Stimulated activated CD8-positive, alpha-beta memory T cell treated with anti-CD3 and anti-CD28 coated beads, Interleukin-4, amount 100 ng/mL, for 48 hours (primary cell): ENCODE measurements at regions not wholly inside any gene's neighbourhood (a gene's known extent, or its start where the extent isn't known, plus 50 kb on each side); places are given as distances from the start of the nearest gene placed in this dataset.

Source experiments
- DNase-seq: peaks from one replicate; pipeline ENCODE4 v3.0.0-alpha.2; 2020

- no peak for DNase-seq
These were observed 114.2 kb upstream of the EEA1 start for GRCh38 chr12:93043192-93043876.

DNA sequence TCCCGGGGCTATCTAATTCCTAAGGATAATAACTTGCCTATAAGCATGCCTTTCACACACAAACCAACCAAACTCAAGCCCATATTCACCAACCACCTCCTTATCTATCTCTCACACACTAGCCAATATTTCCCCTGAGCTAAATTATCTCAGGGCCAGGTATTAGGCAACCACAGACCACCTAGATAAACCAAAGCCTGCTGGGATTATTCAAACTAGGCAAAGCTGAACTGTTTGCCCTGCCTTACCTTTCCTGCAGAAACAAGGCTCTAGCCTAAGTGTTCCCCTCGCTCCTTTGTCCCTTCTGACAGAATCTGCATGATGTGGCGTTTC lies 114.7 kb upstream of the EEA1 start:
- no peak for DNase-seq

DNA sequence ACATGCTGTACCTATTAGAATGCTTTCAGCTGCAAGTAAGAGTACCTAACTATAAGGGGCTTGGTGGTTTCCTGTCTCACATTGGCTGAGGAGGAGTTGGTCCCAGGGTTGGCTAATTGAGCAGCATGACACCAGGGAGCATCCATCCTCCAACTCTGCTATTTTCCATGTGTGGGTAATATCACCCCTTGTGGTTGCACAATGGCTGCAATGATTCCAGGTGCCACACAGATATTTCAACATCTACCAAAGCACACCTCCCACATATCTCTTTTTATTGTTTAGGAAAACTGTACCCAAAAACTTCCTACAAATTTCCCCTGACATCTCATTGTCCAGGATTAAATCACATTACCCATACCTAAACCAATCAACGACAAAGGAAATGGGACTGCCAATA lies 118.0 kb upstream of the EEA1 start:
- no peak for DNase-seq

- DNase-seq, result no peak
These were observed 119.6 kb upstream of the EEA1 start for GRCh38 chr12:93048656-93049055.

DNA sequence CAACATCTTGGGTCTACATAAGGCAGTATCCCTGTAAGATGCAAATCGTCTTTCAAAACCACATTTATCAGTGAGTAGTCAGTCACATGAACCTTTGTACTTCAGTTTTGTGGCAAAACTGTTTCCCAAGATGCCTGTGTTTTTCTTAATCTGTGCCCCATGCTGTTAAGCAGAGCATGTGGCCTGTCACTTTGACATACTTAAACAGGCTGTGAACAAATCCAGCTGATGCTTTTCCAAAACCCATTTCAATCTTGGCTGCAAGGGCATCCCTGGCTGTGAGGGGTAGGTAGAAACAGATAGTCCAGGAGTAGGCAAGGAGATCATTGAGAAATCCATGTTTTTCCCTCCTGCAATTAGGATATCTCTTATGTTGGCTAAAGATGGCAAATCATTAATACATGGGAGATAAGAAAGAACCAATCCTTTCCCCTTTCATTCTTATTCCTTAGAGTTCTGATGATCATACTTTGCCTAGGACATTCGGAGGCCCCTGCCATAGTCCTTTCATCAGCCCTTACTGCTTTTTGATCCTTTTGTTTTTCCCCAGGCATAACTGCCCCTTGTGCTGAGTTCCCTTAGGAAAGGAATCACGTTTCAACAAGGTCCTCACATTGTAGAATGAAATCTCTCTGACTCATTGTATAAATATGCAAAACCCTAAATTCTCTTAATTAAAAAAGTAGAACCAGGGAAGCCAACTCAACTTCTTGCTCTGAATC lies 121.1 kb upstream of the EEA1 start:
- DNase-seq, result no peak

GRCh38 chr12:93050748-93051081 lies 121.6 kb upstream of the EEA1 start:
- DNase-seq, result no peak

DNA sequence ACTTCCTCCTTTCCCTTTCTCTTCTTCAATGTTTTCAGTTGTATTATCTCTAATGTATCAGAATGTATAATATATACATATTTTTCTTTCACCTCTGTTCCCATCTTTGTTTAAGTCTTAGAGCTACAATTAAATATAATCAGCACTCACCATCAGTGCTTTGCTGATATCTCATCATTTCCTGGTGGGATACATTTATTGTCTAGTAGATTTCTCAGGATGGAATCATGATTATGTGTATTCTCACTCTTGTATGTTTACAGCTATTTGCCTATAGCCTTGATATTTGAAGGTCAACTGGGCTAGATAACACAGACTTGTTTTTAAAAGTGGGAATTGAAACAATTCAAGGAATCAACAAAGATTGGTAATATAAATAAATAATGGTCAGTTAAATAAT lies 124.9 kb upstream of the EEA1 start:
- DNase-seq, result no peak

GRCh38 chr12:93055221-93055620 lies 126.1 kb upstream of the EEA1 start:
- no peak for DNase-seq

DNA sequence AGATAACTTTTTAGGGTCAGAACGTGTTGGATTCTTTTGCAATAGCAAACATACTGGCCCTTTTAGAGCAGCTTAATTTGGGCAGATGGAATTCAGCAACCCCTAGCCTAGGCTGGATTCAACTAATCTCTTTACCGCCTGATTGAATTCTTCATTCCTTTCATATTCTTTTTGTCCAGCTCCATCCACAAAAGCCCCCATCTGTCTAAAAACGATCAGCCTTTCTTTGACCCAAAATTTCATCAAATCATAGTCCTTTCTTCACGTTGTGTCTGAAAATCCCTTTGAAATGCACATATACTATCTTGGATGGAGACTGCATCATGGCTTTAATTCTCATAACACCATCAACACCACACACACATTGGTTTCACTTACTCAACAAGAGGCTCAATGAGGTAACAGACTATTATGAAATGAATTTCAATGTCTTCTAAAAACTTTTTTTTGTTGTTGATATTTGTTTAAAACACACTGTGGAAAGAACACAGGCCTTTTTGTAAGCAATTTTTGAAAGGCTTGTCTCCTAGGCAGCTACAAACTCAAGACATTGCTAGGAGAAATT lies 128.0 kb upstream of the EEA1 start:
- DNase-seq, result no peak

DNA sequence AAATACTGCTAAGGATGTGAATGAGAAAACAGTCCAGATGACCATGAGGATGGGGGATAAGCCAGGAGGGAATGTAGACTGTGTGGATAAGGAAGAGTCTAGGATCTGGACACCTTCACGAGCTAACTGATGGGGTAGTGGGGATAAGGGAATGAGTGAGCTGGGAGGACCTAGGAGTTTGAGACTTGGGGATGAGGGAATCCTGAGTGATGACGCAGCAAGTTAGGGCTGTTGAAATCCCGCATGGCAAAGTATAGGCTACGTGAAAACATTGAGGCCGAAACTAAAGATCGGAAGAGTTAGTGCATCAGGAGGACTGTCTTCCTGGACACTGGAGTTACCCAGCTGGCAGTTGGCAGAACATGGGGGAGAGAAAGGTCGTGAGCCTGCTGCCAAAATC lies 129.2 kb upstream of the EEA1 start:
- no peak for DNase-seq

DNA sequence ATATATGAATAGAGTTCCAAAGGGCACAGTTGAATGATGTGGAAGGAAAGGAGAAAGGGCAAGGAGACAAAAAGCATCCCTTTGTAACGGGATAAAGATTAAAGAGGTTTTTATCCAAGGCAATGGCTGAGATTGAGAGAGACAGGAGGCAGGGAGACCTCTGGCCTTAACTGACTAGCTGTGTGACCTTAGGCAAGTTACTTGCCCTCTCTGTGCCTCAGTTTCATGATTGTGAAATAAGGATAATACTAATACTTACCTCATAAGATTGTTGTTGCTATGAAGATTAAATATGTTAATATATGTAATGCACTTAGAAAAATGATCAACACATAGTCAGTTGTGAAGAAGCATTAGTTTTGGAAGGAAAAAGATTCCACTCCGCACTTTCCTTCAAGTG lies 130.2 kb upstream of the EEA1 start:
- DNase-seq, result no peak

GRCh38 chr12:93059925-93060665 lies 131.0 kb upstream of the EEA1 start:
- DNase-seq, result no peak

DNA sequence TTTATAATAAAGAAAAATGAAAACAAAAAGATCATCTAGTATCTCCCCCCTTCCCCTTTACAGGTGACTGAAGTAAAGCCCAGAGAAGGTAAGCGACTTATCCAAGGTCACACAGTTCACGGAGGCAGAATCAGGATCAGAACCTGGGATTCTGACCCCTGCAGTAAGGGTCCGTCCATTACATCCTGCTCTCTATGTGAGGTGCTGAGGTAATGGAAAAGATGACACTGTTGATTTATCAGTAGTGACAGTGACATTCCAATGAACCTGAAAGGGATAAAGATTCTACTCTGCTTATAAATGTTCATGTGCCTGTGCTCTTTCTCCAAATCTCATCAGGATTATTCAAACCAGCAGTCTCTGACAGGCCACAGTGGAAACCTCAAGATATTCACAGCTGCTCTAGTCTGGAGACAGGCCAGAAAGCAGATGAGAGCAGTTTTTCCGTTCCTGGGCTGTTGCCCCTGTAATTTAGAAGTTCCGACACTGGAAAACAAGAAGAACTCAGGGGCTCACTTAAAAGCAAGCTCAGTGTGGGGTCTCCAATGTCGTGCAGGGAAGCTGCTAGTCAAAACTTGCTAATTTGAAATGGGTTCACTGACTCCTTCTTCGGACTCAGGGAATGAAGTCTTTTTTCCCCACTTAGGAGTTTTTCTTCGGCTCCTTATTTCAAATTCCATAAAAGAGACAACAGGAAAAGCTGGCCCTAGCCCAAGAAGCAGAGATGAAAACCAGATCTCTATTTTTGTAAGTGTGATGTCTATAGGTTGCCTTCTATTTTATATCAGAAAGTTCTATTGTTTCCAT lies 131.8 kb upstream of the EEA1 start:
- no peak for DNase-seq

- no peak for DNase-seq
These were observed 132.7 kb upstream of the EEA1 start for GRCh38 chr12:93061473-93062419.

DNA sequence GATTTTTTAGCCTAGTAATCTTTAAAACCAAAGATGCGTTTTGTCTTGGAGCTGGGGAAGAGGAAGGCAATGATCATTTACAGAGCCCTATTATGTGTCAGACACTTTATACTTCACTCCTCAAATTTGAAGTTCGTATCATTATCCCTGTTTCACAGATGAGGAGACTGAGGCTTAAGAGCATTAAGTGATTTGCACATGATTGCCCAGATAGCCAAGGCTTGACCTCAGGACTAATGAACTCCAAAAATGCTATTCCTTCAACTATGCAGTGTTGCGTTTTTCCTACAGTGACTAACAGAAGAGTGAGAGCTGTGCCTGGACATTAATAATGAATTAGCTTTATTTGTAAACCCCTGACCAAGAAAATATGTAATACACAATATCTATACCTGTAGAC lies 136.8 kb upstream of the EEA1 start:
- DNase-seq, result no peak

DNA sequence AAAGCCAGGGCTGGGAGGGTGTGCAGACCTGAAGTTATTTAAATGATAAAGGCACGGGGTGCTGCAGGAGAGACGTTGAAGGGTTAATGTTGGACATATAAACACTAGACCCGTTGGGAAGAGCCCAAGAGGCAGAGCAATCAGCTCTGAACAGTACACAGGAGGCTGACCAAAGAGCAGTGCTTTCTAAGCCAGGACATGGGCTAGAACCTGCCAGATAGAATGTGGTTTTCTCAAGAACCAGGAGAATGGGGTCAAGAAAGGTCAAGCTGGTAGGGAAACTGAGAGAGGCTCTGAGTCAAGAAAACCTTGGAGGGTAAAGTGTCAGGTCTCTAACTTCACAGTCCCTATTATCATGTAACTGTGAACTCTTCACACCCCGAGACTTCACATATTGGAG lies 143.2 kb upstream of the EEA1 start:
- DNase-seq, result no peak

- no peak for DNase-seq
These were observed 144.2 kb upstream of the EEA1 start for GRCh38 chr12:93073324-93073723.

DNA sequence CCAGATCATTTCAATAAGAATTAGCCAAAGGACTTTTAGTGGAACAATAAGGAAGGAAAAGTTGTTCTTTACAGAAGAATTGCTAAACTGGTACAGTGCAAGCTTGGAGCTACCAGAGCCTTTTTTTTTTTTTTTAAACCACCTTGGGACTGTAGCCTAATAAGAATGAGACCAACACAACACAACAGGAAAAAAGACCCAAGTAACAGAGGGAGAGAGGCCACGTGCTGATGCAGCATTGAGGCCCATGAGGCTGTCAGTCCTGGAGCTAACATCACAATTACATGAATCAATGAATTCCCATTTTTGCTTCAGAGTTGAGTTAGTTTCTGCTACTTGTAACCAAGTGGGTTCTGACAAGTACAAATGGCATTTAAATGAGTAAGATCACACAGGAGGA lies 149.0 kb upstream of the EEA1 start:
- no peak for DNase-seq

GRCh38 chr12:93078577-93078976 lies 149.5 kb upstream of the EEA1 start:
- DNase-seq, result no peak

DNA sequence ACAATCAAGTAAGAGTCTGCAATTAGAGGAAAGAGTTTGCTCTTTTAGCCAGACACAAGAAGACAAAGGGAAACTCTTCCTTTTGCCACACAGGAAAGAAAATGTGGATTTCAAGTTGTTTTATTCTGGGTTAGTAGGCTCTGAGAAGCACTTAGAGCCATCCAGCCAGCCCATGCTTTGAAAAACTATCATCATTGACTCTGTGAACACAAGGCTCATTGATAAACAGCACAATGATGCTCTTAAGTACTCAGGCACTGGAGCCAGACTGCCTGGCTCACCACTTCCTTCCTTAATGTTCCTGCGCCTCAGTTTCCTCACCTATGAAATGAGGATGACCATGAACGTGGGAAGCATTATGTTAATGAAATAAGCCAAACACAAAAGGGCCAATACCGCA lies 150.2 kb upstream of the EEA1 start:
- no peak for DNase-seq

- DNase-seq, result no peak
These were observed 150.9 kb upstream of the EEA1 start for GRCh38 chr12:93079976-93080375.

- no peak for DNase-seq
These were observed 151.4 kb upstream of the EEA1 start for GRCh38 chr12:93080452-93080851.
